SK-N-SH (cell line): ENCODE measurements at regions not wholly inside any gene's neighbourhood (a gene's known extent, or its start where the extent isn't known, plus 50 kb on each side); places are given as distances from the start of the nearest gene placed in this dataset.
"Not testable (repeated sequence)": the region's sequence is repeated elsewhere in the genome, so short reads cannot be mapped to it uniquely, and the experiment has no call there.

ENCODE experiments used
- CTCF ChIA-PET: fragments of 300-600, 350-600 bp; formaldehyde crosslinking; extraction: SDS; loops from one replicate; lab custom pipeline; 2021; lab: Yijun Ruan, JAX
- POLR2A ChIA-PET: fragments of 350-600 bp; sonication (Branson Sonifier 250); formaldehyde crosslinking; extraction: SDS; loops from one replicate; lab custom pipeline; 2020; ENCODE audit warnings: antibody characterized with exemption, inconsistent platforms; lab: Yijun Ruan, JAX
- DNase-seq: peaks from one replicate; pipeline ENCODE4 v3.0.0; 2012
- H2AFZ ChIP-seq: fragments of 200-600 bp; sonication (generic); 2 replicates; pipeline ENCODE4 v1.8.1; 2016; ENCODE audit warnings: antibody characterized with exemption, mild to moderate bottlenecking, low read depth
- H3F3A ChIP-seq: fragments of 200-600 bp; sonication (generic); replicated peaks from 2 replicates; pipeline ENCODE3; 2016; ENCODE audit warnings: antibody characterized with exemption, mild to moderate bottlenecking; ENCODE audit not compliant: insufficient read depth
- H3K27ac ChIP-seq, 2 experiments: fragments of 200-500 bp in 1 of 2; fragments of 200-600 bp in 1 of 2; sonication (Bioruptor generic) in 1 of 2; sonication (generic), shearing (Covaris generic) in 1 of 2; 2 replicates each; pipeline versions ENCODE4 v1.5.1 to v1.6.1; 2014 to 2016; ENCODE audit warnings: low read depth in 2 of 2, inconsistent platforms in 1 of 2, low read length in 1 of 2, mild to moderate bottlenecking in 1 of 2, mixed read lengths in 1 of 2
- H3K27me3 ChIP-seq: fragments of 200-600 bp; sonication (generic), shearing (Covaris generic); 2 replicates; pipeline ENCODE4 v1.6.1; 2016; ENCODE audit warnings: mixed run types; ENCODE audit not compliant: insufficient read depth
- H3K36me3 ChIP-seq, 2 experiments: fragments of 200-500 bp in 1 of 2; fragments of 200-600 bp in 1 of 2; sonication (Bioruptor generic) in 1 of 2; sonication (generic) in 1 of 2; replicated peaks in 1 of 2; 2 replicates each; pipeline versions ENCODE3 to v1.5.1; 2014 to 2016; ENCODE audit warnings: low read length in 1 of 2, mild to moderate bottlenecking in 1 of 2; ENCODE audit not compliant: insufficient read depth in 2 of 2, control insufficient read depth in 1 of 2
- H3K4me1 ChIP-seq, 2 experiments: fragments of 200-500 bp in 1 of 2; fragments of 200-600 bp in 1 of 2; sonication (Bioruptor generic) in 1 of 2; sonication (generic), shearing (Covaris generic) in 1 of 2; 2 replicates each; pipeline versions ENCODE4 v1.5.1 to v1.6.1; 2014 to 2016; ENCODE audit warnings: low read depth in 1 of 2, low read length in 1 of 2, mixed run types in 1 of 2; ENCODE audit not compliant: insufficient read depth in 2 of 2, control insufficient read depth in 1 of 2
- H3K4me2 ChIP-seq: fragments of 200-600 bp; sonication (generic), shearing (Covaris generic); 2 replicates; pipeline ENCODE4 v1.6.1; 2017; ENCODE audit warnings: mixed run types
- H3K4me3 ChIP-seq, 2 experiments: fragments of 200-500 bp in 1 of 2; fragments of 200-600 bp in 1 of 2; sonication (Bioruptor generic) in 1 of 2; sonication (generic), shearing (Covaris generic) in 1 of 2; 2 replicates each; pipeline versions ENCODE4 v1.5.1 to v1.8.1; 2014 to 2016; ENCODE audit warnings: low read depth in 2 of 2, inconsistent platforms in 1 of 2, low read length in 1 of 2, mild to moderate bottlenecking in 1 of 2, mixed read lengths in 1 of 2, moderate library complexity in 1 of 2
- H3K79me2 ChIP-seq: fragments of 200-600 bp; sonication (generic); 2 replicates; pipeline ENCODE4 v1.8.1; 2017; ENCODE audit warnings: mild to moderate bottlenecking; ENCODE audit not compliant: insufficient read depth
- H3K9ac ChIP-seq: fragments of 200-600 bp; sonication (generic); 2 replicates; pipeline ENCODE4 v1.6.1; 2017; ENCODE audit warnings: mixed run types
- H3K9me2 ChIP-seq: fragments of 200-600 bp; sonication (generic); 2 replicates; pipeline ENCODE4 v1.6.1; 2017; ENCODE audit warnings: mixed run types
- H3K9me3 ChIP-seq: fragments of 200-600 bp; sonication (generic); 2 replicates; pipeline ENCODE4 v1.6.1; 2017; ENCODE audit warnings: mixed run types, mild to moderate bottlenecking, moderate library complexity
- H4K20me1 ChIP-seq: fragments of 200-600 bp; sonication (generic); 2 replicates; pipeline ENCODE4 v1.6.1; 2017; ENCODE audit warnings: mild to moderate bottlenecking, mixed run types; ENCODE audit not compliant: insufficient read depth
- CHD2 ChIP-seq: fragments of 150-350 bp; IDR thresholded peaks from 2 replicates; pipeline ENCODE4 v1.6.1; 2018; ENCODE audit warnings: low read length; ENCODE audit not compliant: partially characterized antibody
- ELF1 ChIP-seq: IDR thresholded peaks from 2 replicates; pipeline ENCODE4 v1.4.0; 2012
- FOXJ3 ChIP-seq: sonication (generic); formaldehyde crosslinking; IDR thresholded peaks from 2 replicates; pipeline ENCODE4 v1.5.1; 2020; ENCODE audit warnings: mild to moderate bottlenecking, missing genetic modification reagents
- GATA2 ChIP-seq: sonication (generic); formaldehyde crosslinking; IDR thresholded peaks from 2 replicates; pipeline ENCODE4 v1.5.0; 2020; ENCODE audit warnings: mild to moderate bottlenecking, missing genetic modification reagents
- MEF2A ChIP-seq: IDR thresholded peaks from 2 replicates; pipeline ENCODE4 v1.4.0; 2012; ENCODE audit warnings: low read depth, borderline replicate concordance
- MXI1 ChIP-seq: IDR thresholded peaks from 2 replicates; pipeline ENCODE4 v1.6.1; 2012; ENCODE audit warnings: mild to moderate bottlenecking, low read depth, low read length, improper control_type of control experiment
- NFIC ChIP-seq: IDR thresholded peaks from 2 replicates; pipeline ENCODE4 v1.4.0; 2012; ENCODE audit warnings: borderline replicate concordance
- RCOR1 ChIP-seq: fragments of 150-350 bp; IDR thresholded peaks from 2 replicates; pipeline ENCODE4 v1.6.1; 2017; ENCODE audit warnings: antibody characterized with exemption, low read length
- REST ChIP-seq: IDR thresholded peaks from 2 replicates; pipeline ENCODE4 v1.6.1; 2012; ENCODE audit warnings: mild to moderate bottlenecking, low read depth, low read length, moderate library complexity
- SIN3A ChIP-seq: IDR thresholded peaks from 2 replicates; pipeline ENCODE4 v1.6.1; 2012; ENCODE audit warnings: low read depth, mild to moderate bottlenecking, low read length, moderate library complexity, borderline replicate concordance
- SMC3 ChIP-seq: IDR thresholded peaks from 2 replicates; pipeline ENCODE4 v1.6.1; 2012; ENCODE audit warnings: low read depth, low read length, improper control_type of control experiment
- TAF1 ChIP-seq: IDR thresholded peaks from 2 replicates; pipeline ENCODE4 v1.6.1; 2012; ENCODE audit warnings: low read depth, mild to moderate bottlenecking, low read length, moderate library complexity, borderline replicate concordance
- TEAD4 ChIP-seq: IDR thresholded peaks from 2 replicates; pipeline ENCODE4 v1.4.0; 2012; ENCODE audit warnings: mild to moderate bottlenecking, borderline replicate concordance; ENCODE audit not compliant: insufficient read depth
- USF1 ChIP-seq: IDR thresholded peaks from 2 replicates; pipeline ENCODE4 v1.4.0; 2012; ENCODE audit warnings: low read depth, borderline replicate concordance
- YY1 ChIP-seq: IDR thresholded peaks from 2 replicates; pipeline ENCODE4 v1.4.0; 2012; ENCODE audit warnings: low read depth, mild to moderate bottlenecking
- ZBTB33 ChIP-seq: IDR thresholded peaks from 2 replicates; pipeline ENCODE4 v1.4.0; 2012; ENCODE audit warnings: low read depth, borderline replicate concordance
- WGBS: methylation state at CpG from one replicate; pipeline ENCODE4 v1.1.6; 2017; ENCODE audit warnings: low lambda C conversion rate; 5-methylcytosine and 5-hydroxymethylcytosine counted together

- CTCF ChIA-PET, result no interaction called here
- WGBS, result 97% methylated on average over 5 of the region's 5 CpGs
- TF ChIP-seq YY1, result no peak
- TF ChIP-seq CHD2, result no peak
- no peak for TF ChIP-seq FOXJ3 (CRISPR knock-in tag)
- no peak for TF ChIP-seq NFIC
- TF ChIP-seq SMC3, result no peak
- TF ChIP-seq TEAD4, result no peak
- no peak for TF ChIP-seq ELF1
- no peak for TF ChIP-seq GATA2 (CRISPR knock-in tag)
- no peak for TF ChIP-seq RCOR1
- TF ChIP-seq TAF1, result no peak
- TF ChIP-seq ZBTB33, result no peak
- no peak for TF ChIP-seq USF1
- TF ChIP-seq MXI1, result no peak
- TF ChIP-seq MEF2A, result no peak
- no peak for TF ChIP-seq SIN3A
- no peak for TF ChIP-seq REST
Observed at GRCh38 chr20:26295006-26295405, 598.4 kb upstream of the ZNF337 start.

GRCh38 chr20:26288379-26289061, 591.9 kb upstream of the ZNF337 start:
- H3K9me3 ChIP-seq, H3K9ac ChIP-seq, H3K79me2 ChIP-seq, DNase-seq, H3K4me2 ChIP-seq, POLR2A ChIA-PET, H4K20me1 ChIP-seq, H3K27ac ChIP-seq, H3K36me3 ChIP-seq, H3K27me3 ChIP-seq, H3K4me3 ChIP-seq, H3K4me1 ChIP-seq, CTCF ChIA-PET, H2AFZ ChIP-seq, H3K9me2 ChIP-seq, H3F3A ChIP-seq: not testable (repeated sequence)
- WGBS, result 77% methylated on average over 7 of the region's 7 CpGs

More at GRCh38 chr20:26295006-26295405, 598.4 kb upstream of the ZNF337 start:
- Histone ChIP-seq H3K4me1 (no peaks in the 10 kb centered on the region), H3K4me3 (no peak overlapping the region), H3F3A (no peaks in the 10 kb centered on the region), H3K79me2 (no peaks in the 10 kb centered on the region), H3K4me2 (no peak overlapping the region), H3K27me3 (no peaks in the 10 kb centered on the region), H3K36me3 (no peaks in the 10 kb centered on the region), H3K9ac (no peak overlapping the region), H4K20me1 (no peaks in the 10 kb centered on the region), H3K9me2 (no peaks in the 10 kb centered on the region), H3K27ac (no peak overlapping the region), H3K9me3 (no peaks in the 10 kb centered on the region), H2AFZ (no peak overlapping the region)
- DNase-seq, result no peak
- POLR2A ChIA-PET, result no interaction called here
